ENCODE measurements at regions not wholly inside any gene's neighbourhood (a gene's known extent, or its start where the extent isn't known, plus 50 kb on each side); places are given as distances from the start of the nearest gene placed in this dataset.
"Not testable (repeated sequence)": the region's sequence is repeated elsewhere in the genome, so short reads cannot be mapped to it uniquely, and the experiment has no call there.

DNA sequence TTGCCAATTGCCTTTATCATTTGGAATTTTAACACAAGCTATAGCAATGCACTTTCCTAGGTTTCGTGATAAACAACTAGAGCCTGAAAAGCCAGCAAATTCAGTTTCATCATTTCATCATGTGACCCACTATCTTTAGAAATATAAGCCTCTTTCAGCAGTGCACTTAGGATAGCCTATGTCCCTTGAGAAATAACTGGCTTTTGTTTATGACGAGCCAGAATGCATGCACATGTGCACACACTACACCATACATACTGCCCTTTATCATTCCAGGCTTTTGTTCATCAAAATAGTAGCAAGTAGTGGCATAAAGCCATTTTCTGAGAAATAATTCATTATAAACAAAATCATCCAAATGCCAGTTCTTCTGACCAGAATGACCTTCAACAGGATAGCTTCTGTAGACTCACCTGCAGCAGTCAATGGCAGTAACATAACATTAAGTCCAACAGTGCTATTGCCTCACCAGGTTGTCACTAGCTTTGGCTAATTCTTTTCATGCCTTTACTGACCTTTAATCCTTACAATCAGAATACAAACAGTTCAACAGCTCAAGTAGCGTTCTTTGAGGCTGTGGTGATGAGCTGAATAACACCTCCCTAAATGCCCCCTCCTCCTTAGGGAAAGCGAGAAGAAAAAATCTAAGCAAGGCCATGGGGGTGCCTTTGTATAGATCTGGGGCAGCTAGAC, 132.3 kb upstream of the SMARCA2 start:
- no peak for DNase-seq

DNA sequence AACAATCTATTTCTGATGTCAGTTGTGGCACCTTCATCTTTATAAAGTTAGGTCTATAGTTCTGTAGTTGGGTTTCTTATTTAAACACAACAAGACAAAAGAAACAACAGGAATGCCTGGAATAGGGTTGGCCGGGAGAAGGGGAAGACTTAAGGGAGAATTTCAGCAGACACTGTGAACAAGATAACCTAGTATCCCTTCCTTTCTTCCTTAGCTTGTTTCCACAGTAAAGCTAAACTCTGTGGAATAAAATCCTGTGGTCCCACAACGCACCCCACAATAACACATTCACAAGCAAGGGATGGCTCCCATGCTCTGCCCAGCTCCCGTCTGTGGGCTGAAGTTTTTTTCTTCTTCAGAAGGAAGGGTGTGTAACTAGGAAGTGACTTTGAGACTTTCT, 124.9 kb upstream of the SMARCA2 start:
- DNase-seq, result no peak

DNA sequence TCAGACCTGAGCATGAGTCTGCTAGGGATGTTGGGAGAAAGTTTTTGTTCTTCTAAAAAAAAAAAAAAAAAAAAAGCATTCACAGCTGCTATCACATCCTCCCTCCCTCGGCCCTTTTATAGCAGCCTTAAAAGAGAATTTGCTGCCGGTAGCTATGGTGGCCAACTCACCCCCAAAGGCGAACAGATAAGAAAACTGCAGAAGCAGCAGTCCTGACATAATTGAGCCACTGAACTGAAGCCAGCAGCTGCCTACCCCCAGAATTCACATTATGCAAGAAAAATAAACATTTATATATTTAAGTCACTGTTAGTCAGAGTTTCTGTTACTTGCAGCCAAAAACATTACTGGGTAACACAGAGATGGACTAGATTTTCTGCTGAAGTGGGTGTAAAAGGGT, 124.3 kb upstream of the SMARCA2 start:
- no peak for DNase-seq

DNA sequence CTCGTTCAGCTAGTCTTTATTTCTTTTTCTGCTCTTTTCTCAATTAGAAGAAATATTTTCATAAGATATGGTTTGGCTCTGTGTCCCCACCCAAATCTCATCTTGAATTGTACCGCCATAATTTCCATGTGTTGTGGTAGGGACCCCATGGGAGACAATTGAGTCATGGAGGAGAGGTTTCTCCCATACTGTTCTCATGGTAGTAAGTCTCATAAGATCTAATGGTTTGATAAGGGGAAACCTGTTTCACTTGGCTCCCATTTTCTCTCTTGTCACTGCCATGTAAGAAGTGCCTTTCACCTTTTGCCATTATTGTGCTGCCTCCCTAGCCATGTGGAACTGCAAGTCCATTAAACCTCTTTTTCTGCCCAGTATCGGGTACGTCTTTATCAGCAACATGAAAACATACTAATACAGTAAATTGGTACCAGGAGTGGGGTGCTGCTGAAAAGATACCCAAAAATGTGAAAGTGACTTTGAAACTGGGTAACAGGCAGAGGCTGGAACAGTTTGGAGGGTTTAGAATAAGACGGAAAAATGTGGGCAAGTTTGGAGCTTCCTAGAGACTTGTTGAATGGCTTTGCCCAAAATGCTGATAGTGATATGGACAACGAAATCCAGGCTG, 112.0 kb upstream of the SMARCA2 start:
- not testable (repeated sequence) for DNase-seq

DNA sequence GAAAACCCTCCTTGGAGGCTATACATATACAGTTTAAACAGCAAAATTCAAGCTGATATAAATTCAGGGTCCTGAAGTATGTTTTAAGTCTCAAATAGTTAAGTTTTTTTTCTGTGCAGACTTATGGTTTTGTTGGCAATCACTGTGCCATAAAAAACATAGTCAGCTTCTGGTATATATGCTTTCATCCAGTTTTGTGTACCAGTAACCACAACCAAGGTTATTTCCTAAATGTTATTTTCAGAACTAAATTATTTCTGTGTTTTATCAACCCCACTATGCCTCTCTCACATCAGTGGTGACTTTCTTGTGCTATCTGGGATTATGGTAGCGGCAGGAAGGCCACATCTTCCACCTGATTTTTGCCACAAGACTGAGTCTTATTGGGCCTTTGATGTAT, 107.7 kb upstream of the SMARCA2 start:
- DNase-seq, result no peak

DNA sequence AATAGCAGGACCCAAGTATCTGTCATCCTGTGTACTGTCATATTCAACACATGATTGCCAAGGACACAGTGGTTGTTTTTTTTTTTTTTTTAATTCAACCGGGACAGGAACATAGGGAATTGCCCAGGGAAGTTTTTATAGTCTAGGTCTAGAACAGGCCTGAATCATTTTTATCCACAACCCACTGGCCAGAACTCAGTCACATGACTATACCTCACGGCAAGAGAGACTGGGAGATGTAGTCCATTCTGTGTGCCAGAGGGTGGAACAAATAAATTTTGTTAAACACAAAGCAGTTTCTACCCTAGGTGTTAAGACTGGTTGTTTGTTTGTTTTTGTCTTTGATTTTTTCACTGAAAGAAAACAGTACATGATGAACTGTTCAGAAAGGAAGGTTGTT, 105.8 kb upstream of the SMARCA2 start:
- DNase-seq, result no peak

DNA sequence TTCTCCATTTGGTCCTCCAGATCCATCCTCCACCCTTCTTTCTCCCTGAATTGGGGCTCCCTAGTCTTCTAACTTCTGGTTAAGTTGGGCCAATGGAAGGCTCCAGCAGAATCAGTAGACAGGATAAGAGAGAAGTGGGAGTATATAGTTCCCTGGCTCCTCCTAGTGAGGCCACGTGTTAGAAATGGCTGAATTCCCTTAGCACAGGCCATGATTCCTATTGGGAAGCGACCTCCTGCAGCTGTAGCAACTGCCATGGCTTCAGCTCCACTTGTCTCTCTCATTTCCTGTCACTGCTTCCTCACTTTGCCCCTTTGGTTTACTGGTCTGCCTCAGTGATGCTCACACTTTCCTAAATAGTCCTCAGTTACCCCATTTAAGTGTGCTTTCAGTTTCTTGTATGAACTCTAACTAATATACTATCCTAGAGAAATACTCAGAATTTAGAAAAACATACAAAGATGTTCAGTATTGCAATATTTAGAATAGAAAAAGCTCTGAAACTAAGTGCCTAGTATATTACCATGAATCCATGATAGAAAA, 104.8 kb upstream of the SMARCA2 start:
- no peak for DNase-seq

DNA sequence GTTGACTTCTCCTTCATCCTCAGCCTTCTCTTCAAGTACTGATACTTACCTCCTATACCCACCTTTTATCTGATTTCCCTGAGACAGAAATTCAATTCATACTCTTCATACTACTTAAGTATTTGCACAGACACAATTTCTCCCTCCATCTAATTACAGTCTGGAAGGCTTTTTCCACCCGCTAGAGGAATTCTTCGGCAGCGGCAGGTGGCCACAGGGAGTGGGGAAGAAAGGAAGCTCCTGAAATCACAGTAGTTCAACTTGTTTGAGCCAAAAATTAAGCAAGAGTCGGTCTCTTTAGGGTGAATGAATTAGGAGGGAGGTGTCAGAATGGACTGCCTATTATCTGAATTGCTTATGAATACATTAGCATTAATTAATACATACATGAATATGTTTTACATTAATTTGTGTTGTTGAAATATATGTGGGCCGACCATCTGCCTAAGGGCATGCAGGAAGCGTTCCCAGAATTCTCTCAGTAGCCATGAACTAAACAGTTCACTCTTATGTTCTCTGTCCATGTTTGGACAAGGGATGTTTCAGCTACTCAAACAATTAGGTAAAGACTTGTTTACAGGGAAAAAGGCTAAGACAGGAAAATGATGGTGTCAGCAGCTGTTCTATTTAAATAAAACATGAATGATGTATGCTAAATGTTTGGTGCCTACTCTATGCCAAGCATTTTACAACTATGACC, 101.4 kb upstream of the SMARCA2 start:
- no peak for DNase-seq

DNA sequence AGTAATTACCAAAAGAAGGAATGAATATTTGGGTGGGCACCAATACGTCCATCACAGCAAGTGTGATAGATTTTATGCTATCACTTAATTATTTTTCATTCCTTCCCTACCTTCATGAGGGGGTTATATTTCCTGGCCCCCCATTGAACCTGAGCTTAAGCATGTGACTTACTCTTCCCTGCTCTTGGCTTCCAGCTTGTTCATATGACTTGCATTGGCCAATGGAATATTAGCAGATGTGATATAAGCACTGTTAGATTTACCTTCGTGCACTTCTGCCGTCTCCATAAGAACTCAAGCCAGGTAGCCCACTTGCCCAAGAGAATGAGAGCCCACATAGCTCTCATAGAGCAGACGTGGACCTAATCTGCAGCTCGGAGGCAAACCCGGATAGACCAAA, 99.1 kb upstream of the SMARCA2 start:
- DNase-seq, result no peak

DNA sequence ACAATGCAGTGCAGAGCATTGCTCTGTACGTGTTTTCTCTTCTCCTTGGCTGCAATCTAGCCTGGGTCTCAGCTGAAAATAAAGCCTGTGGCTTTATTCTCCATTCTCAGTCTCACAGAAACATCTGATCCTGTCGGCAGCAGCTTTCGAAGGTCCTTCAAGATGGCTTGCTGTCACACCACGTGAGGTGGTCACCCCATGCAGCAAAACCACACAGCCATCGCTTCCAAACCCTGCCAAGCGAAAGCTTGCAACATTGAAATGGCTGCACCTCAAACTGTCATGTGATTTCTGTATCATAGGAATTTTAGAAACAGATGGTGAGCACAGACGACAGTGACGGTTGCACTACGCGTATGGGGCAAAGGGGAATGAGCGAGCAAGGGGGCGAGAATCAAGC, 98.5 kb upstream of the SMARCA2 start:
- DNase-seq, result no peak

DNA sequence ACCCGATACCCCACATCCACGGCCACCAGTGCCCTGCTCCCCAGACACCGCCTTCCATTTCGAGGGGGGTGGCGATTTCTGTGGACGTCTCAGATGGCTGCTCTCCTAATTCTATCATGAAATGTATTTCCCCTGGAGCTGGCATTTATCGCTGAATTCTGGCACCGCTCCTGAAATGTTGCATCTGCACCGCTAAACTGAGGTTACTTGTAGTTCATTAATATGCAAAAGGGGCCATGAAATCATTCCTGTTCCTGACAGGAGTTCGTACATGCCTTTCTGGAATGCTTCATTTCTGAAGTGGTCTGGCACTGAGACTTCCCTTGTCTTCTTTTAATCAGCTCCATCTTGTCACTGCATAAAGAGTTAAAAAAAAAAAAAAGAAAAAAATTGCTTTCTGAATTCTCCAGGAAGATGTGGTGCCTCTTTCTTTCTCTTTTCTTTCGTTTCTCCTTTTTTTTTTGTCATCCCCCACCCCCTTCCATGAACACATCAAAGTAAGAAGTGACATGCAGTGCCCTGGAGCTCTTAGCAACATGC, 97.7 kb upstream of the SMARCA2 start:
- no peak for DNase-seq

DNA sequence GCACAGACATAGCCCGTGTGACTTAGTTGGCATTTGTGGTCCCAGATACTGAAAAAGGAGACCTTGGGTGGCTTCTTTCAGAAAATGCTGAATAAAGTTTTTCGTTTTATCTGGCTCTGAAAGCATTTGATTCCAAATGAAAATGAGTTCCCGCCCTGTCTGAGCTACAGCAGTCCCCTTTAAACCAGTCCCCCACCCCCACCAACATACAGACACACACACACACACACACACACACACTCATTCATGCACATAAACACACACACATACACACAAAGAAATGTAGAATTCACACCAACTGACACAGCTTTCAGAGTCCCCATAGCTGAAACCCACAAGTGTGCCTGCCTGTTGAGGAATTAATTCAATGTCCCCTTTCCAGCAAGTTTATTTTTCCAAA, 97.0 kb upstream of the SMARCA2 start:
- DNase-seq, result no peak

DNA sequence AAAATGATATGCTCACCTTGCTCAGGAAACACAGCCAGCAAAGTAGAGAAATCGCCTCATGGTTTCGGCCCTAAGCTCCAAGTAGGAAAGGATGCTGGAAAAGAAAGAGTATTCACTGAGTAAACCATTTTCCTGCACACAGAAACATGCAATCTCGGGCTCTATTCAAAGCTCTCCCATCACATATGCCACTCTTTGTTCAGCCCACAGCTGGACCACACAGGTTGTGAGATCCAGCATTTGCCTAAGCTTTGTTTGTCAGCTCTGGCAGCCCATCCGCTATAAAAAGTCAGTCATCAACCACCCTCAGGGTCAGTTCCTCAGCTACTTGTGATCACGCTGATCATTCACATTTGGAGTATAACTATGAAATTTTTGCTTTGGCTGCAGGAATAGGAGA, 96.5 kb upstream of the SMARCA2 start:
- no peak for DNase-seq

DNA sequence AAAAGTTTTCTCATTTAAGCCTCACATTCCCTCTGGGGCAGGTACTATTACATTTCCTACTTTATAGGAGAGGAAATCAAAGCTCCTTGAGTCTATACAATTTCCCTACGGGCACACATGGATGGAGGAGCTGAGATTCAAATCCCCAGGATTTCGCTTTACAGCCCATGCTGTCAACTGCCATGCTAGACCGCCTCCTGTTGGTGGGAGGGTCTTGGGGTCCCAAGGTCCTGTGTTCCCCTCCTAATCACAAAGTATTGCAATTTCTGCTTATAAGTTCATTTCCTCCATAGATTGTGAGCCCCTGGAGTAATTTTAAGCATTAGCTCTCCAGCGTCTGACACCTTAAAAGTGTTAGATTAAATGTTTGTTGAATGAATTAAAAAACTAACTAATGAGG, 95.9 kb upstream of the SMARCA2 start:
- DNase-seq, result no peak

DNA sequence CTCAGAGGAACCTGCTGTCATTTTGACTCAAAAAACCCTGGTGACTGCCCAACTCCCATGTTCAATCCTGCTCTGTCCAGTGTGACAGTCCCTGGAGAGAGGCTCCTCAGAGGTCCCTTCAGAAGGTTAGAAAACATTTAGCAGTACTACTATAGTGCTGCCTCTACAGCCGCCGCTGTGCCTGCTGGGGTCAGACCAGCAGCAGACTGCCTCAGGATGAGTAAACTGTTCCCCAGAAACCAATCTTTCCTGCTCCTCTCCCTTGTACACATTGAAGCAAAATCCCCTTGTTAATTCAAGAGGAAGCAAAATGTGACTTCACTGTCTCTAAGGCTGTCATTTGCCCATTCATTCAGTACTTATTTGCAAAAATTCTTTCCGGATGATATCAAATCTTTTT, 94.8 kb upstream of the SMARCA2 start:
- DNase-seq, result no peak

DNA sequence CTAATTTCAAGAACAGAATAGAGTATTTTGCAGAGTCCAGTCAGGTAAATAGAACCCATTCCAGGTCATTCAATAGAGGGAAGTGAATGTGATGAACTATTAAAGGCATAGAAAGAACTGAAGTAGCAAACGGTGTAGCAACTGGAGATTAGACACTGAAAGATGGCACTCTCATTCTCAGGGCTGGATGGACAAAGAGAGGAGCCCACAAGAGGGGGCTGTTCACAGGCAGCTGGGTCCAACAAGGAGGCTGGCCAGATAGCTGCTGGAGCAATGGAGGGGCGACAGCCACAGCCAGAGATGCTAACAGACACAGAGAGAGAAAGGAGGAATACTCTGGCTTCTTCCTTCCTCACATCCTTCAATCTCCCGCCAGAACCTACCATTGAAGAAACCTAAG, 93.1 kb upstream of the SMARCA2 start:
- DNase-seq, result no peak

DNA sequence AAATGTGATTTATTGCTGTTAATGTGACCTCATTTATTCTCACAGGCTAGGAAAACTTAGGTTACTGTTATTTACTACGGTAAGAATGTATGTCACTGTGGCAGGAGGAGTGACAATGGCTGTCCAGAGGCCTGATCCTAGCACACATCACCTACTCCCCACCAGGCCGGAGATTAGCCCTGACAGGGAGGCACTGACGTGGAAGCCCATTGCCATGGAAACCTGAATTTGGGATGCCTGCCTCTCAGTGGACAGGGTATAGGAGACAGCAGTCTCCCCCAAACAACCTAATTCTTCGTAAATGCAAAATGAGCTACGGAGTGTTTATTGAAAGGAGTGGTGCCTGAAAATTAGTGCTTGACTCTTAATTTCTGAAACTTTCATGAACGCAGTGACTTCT, 87.6 kb upstream of the SMARCA2 start:
- DNase-seq, result no peak

DNA sequence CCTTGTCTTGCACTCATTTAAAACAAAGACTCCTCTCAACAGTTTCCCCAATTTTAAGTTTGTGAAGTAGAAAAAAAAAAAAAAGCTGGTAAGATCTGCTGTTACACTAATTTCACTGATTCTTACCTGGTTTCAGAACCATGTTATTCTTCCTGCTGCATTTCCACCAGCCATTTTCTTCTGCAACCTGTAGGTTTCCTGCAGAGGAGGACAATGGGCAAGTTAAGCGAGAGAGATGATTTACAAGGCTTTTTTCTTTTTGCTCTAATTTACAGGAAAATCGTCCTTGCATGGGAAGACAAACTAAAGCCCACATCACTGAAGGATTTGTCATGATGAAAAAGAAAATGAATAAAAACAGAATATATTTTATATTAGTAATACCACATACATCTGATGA, 86.0 kb upstream of the SMARCA2 start:
- DNase-seq, result no peak

DNA sequence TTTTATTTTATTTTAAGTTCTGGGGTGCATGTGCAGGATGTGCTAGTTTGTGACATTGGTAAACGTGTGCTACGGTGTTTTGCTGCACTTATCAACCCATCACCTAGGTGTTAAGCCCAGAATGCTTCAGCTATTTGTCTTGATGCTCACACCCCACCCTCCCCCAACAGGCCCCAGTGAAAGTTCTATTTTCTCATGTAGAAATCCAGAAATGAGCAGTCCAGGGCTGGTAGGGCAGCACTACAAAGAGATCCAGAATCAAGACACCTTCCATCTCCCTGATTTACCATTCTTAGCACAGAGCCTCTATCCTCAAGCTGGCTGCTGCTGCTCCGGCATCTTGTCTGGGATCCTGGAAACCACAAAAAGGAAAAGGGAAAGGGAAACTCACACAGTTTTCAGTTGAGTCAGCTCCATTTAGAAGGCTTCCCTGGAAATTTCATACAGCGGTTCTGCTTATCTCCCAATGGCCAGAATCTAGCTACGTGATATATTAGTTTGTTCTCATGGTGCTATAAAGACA, 85.4 kb upstream of the SMARCA2 start:
- no peak for DNase-seq

DNA sequence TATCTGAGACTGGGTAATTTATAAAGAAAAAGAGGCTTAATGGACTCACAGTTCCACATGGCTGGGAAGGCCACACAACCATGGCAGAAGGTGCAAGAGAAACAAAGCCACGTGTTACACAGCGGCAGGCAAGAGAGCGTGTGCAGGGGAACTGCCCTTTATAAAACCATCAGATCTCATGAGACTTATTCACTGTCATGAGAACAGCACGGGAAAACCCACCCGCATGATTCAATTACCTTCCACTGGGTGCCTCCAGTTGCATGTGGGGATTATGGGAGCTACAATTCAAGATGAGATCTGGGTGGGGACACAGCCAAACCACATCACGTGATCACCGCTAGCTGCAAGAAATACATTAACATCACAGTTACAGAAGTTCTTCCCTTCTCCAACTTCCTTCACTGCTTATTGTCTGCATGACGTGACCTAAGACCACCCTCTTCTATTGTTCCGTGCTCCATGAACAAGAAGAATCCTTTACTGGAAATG, 84.9 kb upstream of the SMARCA2 start:
- not testable (repeated sequence) for DNase-seq

DNA sequence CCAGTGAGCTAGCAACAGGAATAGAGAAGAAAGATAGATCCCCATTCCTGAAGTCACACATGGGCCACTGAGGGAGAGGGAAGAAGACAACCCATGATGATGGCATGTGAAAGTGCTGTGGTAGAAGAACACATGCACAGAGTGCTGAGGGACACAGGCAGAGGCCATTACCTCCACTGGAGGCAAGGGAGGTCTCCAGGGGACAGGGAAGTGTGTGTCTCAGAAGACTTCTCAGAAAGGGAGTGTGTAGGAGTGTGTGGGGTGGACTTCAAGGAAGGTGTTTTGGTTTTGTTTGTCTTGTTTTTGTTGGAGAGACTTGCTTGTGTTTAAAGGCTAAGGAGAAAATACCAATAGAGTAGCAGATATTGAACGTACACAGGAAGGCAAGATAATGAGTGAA, 77.0 kb upstream of the SMARCA2 start:
- no peak for DNase-seq

DNA sequence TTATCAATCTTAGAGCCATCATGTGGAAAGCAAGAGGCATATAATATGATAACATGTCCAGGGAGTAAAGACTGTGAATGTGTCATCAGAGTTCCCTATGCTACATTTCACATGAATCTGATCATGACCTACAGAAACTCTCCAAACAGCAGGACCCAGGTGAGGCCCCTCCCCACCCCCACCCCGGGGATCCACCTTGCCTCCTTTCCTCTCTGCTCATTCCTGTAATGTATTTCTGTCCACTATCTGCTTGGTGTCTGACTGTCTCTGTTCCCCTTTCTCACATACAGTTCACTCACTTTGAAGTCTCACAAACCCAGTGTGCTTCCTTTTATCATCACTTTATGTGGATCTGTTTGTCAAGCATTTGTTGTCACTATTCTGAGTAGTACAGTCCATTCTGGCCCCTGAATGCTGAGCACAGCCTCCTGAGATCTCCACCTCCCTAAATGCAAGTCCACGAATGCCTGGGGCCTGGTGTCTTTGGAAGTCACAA, 76.4 kb upstream of the SMARCA2 start:
- no peak for DNase-seq

DNA sequence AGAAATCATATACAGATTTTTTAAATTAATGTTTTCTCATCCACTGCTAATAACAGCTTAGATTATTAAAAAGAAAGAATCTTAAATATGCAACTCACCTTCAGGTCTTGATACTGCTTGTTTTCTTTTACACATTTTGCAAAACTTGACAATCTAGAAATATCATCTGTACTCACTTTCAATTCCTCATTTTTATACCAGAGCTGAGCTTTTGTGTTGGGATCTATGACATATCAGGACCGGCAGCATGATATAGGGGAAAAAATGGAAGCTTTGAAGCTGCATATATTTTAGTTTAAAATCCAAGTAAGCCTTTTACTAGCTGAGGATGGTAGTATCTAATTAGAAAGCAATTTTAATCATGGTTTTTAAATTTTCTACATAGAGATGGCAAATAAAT, 75.7 kb upstream of the SMARCA2 start:
- DNase-seq, result no peak

All from NCI-H1436 treated with DMSO at 0.1 percent for 48 hours (cell line).